ENCODE measurements at regions not wholly inside any gene's neighbourhood (a gene's known extent, or its start where the extent isn't known, plus 50 kb on each side); places are given as distances from the start of the nearest gene placed in this dataset.

GRCh38 chr9:99735041-99735440 lies 86.6 kb upstream of the NR4A3 start:
- no peak for DNase-seq (ENCODE audit: low spot score)
- Histone ChIP-seq H3K79me2 (ENCODE audit: insufficient read depth, low read depth, low read length) (no peaks in the 10 kb centered on the region), H2AFZ (ENCODE audit: low read length) (no peak overlapping the region), H3K4me2 (ENCODE audit: low read length) (no peak overlapping the region), H3K4me3 (ENCODE audit: low read depth, low read length, poor library complexity, severe bottlenecking) (no peak overlapping the region), H3K27ac (ENCODE audit: low read depth, low read length, poor library complexity, severe bottlenecking) (no peak overlapping the region), H3K4me1 (ENCODE audit: insufficient read depth, low read length, poor library complexity, severe bottlenecking) (no peaks in the 10 kb centered on the region), H3K36me3 (ENCODE audit: insufficient read depth, low read length) (no peaks in the 10 kb centered on the region), H4K20me1 (ENCODE audit: insufficient read depth, low read length) (no peaks in the 10 kb centered on the region), H3K9me2 (ENCODE audit: insufficient read depth, low read length) (no peaks in the 10 kb centered on the region), H3K9me3 (ENCODE audit: low read length) (no peaks in the 10 kb centered on the region)
- TF ChIP-seq EZH2phosphoT487 (IDR thresholded peaks at IDR 0.05; ENCODE audit: borderline replicate concordance, low read depth, low read length), result no peak
- TF ChIP-seq, protein P1, sequence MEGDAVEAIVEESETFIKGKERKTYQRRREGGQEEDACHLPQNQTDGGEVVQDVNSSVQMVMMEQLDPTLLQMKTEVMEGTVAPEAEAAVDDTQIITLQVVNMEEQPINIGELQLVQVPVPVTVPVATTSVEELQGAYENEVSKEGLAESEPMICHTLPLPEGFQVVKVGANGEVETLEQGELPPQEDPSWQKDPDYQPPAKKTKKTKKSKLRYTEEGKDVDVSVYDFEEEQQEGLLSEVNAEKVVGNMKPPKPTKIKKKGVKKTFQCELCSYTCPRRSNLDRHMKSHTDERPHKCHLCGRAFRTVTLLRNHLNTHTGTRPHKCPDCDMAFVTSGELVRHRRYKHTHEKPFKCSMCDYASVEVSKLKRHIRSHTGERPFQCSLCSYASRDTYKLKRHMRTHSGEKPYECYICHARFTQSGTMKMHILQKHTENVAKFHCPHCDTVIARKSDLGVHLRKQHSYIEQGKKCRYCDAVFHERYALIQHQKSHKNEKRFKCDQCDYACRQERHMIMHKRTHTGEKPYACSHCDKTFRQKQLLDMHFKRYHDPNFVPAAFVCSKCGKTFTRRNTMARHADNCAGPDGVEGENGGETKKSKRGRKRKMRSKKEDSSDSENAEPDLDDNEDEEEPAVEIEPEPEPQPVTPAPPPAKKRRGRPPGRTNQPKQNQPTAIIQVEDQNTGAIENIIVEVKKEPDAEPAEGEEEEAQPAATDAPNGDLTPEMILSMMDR (conservative IDR thresholded peaks at IDR 0.05; ENCODE audit: low read length), result no peak
- intact Hi-C loops (cut with micrococcal nuclease; ENCODE audit: unreplicated experiment), result no loop called here
- ChIA-PET CTCF (ENCODE audit: unreplicated experiment) (no interaction called here), POLR2A (no interaction called here)
- BruUV-seq (replicated peaks), result no TSS peak

GRCh38 chr9:99736291-99736690 lies 85.4 kb upstream of the NR4A3 start:
- no TSS peak for BruUV-seq (replicated peaks)
- no peak overlapping the region for H2AFZ ChIP-seq (ENCODE audit: low read length)
- H3K79me2 ChIP-seq (ENCODE audit: insufficient read depth, low read depth, low read length), result no peaks in the 10 kb centered on the region
- CTCF ChIA-PET (ENCODE audit: unreplicated experiment), result no interaction called here
- H3K4me2 ChIP-seq (ENCODE audit: low read length), result no peak overlapping the region
- no peak overlapping the region for H3K4me3 ChIP-seq (ENCODE audit: low read depth, low read length, poor library complexity, severe bottlenecking)
- H3K9me2 ChIP-seq (ENCODE audit: insufficient read depth, low read length), result no peaks in the 10 kb centered on the region
- no peak overlapping the region for H3K27ac ChIP-seq (ENCODE audit: low read depth, low read length, poor library complexity, severe bottlenecking)
- no peaks in the 10 kb centered on the region for H3K9me3 ChIP-seq (ENCODE audit: low read length)
- H3K36me3 ChIP-seq (ENCODE audit: insufficient read depth, low read length), result no peaks in the 10 kb centered on the region
- TF ChIP-seq, protein P1 (conservative IDR thresholded peaks at IDR 0.05; ENCODE audit: low read length), result no peak
- no peak for TF ChIP-seq EZH2phosphoT487 (IDR thresholded peaks at IDR 0.05; ENCODE audit: borderline replicate concordance, low read depth, low read length)
- H4K20me1 ChIP-seq (ENCODE audit: insufficient read depth, low read length), result no peaks in the 10 kb centered on the region
- DNase-seq (ENCODE audit: low spot score), result no peak
- intact Hi-C loops (cut with micrococcal nuclease; ENCODE audit: unreplicated experiment), result no loop called here
- H3K4me1 ChIP-seq (ENCODE audit: insufficient read depth, low read length, poor library complexity, severe bottlenecking), result no peaks in the 10 kb centered on the region
- POLR2A ChIA-PET, result no interaction called here

DNA sequence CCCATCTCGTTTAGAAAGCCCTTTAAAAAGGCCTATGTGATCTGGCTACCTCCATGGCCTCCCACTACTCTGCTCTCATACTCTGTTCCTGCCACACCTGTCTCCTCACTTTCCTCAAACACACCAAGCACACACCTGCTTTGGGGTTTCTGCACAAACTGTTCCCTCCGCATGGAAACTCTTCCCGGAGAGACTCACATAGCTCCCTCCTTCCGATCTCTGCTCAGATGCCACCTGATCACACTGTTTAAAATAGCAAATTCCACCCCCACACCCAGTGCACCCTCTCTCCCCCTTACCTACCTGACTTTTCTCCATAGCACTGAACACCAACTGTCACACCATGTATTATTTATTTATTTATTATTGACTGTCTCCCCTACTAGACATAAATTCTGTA lies 84.0 kb upstream of the NR4A3 start:
- no peak for DNase-seq (ENCODE audit: low spot score)
- no peaks in the 10 kb centered on the region for H3K9me2 ChIP-seq (ENCODE audit: insufficient read depth, low read length)
- TF ChIP-seq, protein P1 (conservative IDR thresholded peaks at IDR 0.05; ENCODE audit: low read length), result no peak
- no peak for TF ChIP-seq EZH2phosphoT487 (IDR thresholded peaks at IDR 0.05; ENCODE audit: borderline replicate concordance, low read depth, low read length)
- intact Hi-C loops (cut with micrococcal nuclease; ENCODE audit: unreplicated experiment), result no loop called here
- no peaks in the 10 kb centered on the region for H3K4me1 ChIP-seq (ENCODE audit: insufficient read depth, low read length, poor library complexity, severe bottlenecking)
- ChIA-PET POLR2A (no interaction called here), CTCF (ENCODE audit: unreplicated experiment) (no interaction called here)
- H3K27ac ChIP-seq (ENCODE audit: low read depth, low read length, poor library complexity, severe bottlenecking), result no peak overlapping the region
- no peak overlapping the region for H2AFZ ChIP-seq (ENCODE audit: low read length)
- H3K36me3 ChIP-seq (ENCODE audit: insufficient read depth, low read length), result no peaks in the 10 kb centered on the region
- H4K20me1 ChIP-seq (ENCODE audit: insufficient read depth, low read length), result no peaks in the 10 kb centered on the region
- no peak overlapping the region for H3K4me3 ChIP-seq (ENCODE audit: low read depth, low read length, poor library complexity, severe bottlenecking)
- no TSS peak for BruUV-seq (replicated peaks)
- no peaks in the 10 kb centered on the region for H3K9me3 ChIP-seq (ENCODE audit: low read length)
- no peak overlapping the region for H3K4me2 ChIP-seq (ENCODE audit: low read length)
- H3K79me2 ChIP-seq (ENCODE audit: insufficient read depth, low read depth, low read length), result no peaks in the 10 kb centered on the region
